ENCODE measurements at regions not wholly inside any gene's neighbourhood (a gene's known extent, or its start where the extent isn't known, plus 50 kb on each side); places are given as distances from the start of the nearest gene placed in this dataset.

DNA sequence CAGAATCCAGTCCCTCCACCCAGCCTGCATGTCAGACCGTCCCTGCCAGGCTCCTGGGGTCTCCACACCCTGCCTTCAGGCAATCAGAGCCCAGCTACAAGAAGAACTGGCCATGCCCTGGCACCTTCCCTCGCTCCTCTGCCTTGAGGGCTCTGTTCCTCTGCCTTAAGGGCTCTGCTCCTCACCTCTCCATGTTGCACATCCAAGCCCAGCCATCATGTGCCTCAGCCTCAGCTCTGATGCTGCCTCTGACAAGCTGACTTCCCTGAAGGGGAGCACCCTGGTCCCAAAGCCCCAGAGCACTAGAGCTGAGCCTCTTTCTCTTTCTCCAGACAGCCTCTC lies 50.3 kb upstream of the ANTXRL start:
- no peak overlapping the region for H3K27ac ChIP-seq
- H3K4me3 ChIP-seq, result no peak overlapping the region
- no peaks in the 10 kb centered on the region for H3K4me1 ChIP-seq
- peaks cover 0 to 5% (median 3%) of the 10 kb centered on the region in 8 donors for H3K9me3 ChIP-seq
- intact Hi-C loops (cut with DNase I; ENCODE audit: low total_unique reads), result no loop called here
- peak; percentile 57 for DNase-seq
- H3K36me3 ChIP-seq, result peaks cover 0 to 22% (median 0%) of the 10 kb centered on the region in 6 donors
- TF ChIP-seq POLR2A (IDR thresholded peaks at IDR 0.05) (no peak), POLR2AphosphoS5 (IDR thresholded peaks at IDR 0.05) (no peak)
- TF ChIP-seq, protein P1, sequence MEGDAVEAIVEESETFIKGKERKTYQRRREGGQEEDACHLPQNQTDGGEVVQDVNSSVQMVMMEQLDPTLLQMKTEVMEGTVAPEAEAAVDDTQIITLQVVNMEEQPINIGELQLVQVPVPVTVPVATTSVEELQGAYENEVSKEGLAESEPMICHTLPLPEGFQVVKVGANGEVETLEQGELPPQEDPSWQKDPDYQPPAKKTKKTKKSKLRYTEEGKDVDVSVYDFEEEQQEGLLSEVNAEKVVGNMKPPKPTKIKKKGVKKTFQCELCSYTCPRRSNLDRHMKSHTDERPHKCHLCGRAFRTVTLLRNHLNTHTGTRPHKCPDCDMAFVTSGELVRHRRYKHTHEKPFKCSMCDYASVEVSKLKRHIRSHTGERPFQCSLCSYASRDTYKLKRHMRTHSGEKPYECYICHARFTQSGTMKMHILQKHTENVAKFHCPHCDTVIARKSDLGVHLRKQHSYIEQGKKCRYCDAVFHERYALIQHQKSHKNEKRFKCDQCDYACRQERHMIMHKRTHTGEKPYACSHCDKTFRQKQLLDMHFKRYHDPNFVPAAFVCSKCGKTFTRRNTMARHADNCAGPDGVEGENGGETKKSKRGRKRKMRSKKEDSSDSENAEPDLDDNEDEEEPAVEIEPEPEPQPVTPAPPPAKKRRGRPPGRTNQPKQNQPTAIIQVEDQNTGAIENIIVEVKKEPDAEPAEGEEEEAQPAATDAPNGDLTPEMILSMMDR (IDR thresholded peaks at IDR 0.05 in 8 of 11, conservative IDR thresholded peaks at IDR 0.05 in 3 of 11), result no peak
- whole genome bisulfite sequencing, 5 donors, result 84 to 93% (median 85%) methylated on average over 2 of the region's 2 CpGs
- no peaks in the 10 kb centered on the region for H3K27me3 ChIP-seq (replicated peaks in 1 of 7)

DNA sequence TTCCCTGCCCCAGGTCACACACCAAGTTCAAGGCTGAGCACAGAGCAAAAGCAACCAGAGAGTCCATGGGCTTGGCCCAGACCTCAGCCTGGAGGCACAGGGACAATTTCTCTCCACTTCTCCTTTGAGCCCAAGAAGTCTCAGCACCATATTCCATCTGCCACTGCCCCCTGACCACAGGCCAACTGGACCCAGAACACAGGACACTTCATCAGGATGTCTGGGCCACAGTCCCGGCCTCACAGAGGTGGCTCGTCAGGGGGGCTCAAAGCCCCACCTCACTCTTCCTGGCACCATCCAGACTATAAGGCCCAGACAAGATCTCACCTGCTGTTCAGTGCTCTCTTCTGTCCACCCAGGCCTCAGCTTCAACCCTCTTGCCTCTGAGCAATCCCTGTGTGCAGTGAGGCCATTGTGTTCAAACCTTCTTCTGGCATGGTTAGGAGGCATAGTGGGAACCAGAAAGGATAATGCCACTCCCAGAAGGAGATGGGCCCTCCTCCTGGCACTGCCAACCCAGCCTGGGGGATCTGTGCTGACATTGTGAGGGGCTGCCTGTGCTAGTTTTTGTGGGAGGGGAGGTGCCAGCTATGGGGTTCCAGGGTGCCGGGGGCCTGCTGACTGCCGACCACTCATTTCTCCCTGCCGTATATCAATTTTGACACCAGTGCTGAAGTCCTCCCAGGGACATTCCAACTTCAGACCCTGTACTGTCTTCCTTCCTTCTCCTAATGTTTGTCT lies 49.7 kb upstream of the ANTXRL start:
- TF ChIP-seq POLR2AphosphoS5 (IDR thresholded peaks at IDR 0.05) (no peak), POLR2A (IDR thresholded peaks at IDR 0.05) (no peak)
- TF ChIP-seq, protein P1 (IDR thresholded peaks at IDR 0.05 in 8 of 11, conservative IDR thresholded peaks at IDR 0.05 in 3 of 11), result no peak
- Histone ChIP-seq H3K27me3 (replicated peaks in 1 of 7) (no peaks in the 10 kb centered on the region), H3K4me3 (no peak overlapping the region), H3K27ac (no peak overlapping the region), H3K36me3 (peaks cover 0 to 22% (median 0%) of the 10 kb centered on the region in 6 donors), H3K4me1 (no peaks in the 10 kb centered on the region), H3K9me3 (peaks cover 0 to 11% (median 8%) of the 10 kb centered on the region in 8 donors)
- DNase-seq, result peak; percentile 58
- intact Hi-C loops (cut with DNase I; ENCODE audit: low total_unique reads), result no loop called here
- WGBS, 5 donors, result 92 to 95% (median 94%) methylated on average over 5 of the region's 5 CpGs

Data from spleen (tissue), 11 donors.